HG03558 (cell line): ENCODE measurements at regions not wholly inside any gene's neighbourhood (a gene's known extent, or its start where the extent isn't known, plus 50 kb on each side); places are given as distances from the start of the nearest gene placed in this dataset.

Source experiments
- ATAC-seq: cut with Tn5 transposase; IDR thresholded peaks from one replicate; pipeline ENCODE4 v1.9.1; 2021; ENCODE audit warnings: moderate number of reproducible peaks; ENCODE audit not compliant: unreplicated experiment; ENCODE audit errors: extremely low read depth

DNA sequence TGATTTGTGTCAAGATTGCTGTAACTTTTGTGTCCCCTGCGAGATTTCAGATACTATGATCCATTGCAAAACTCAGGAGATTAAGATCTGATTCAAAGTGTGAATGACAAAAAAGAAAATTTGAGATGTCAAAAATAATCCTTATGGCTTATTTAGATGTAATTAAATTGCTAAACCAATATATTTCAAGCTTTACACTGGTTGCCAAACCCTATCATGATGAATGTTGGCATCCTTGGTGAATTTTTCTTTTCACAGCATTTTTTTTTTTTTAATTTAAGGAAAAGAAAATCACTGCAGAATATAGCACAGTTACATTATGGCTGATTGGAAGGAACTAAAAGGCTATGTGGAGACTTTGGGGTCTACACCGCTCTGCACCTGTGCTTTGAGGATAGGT is 133.5 kb upstream of the PITRM1 start:
- ATAC-seq = no peak

DNA sequence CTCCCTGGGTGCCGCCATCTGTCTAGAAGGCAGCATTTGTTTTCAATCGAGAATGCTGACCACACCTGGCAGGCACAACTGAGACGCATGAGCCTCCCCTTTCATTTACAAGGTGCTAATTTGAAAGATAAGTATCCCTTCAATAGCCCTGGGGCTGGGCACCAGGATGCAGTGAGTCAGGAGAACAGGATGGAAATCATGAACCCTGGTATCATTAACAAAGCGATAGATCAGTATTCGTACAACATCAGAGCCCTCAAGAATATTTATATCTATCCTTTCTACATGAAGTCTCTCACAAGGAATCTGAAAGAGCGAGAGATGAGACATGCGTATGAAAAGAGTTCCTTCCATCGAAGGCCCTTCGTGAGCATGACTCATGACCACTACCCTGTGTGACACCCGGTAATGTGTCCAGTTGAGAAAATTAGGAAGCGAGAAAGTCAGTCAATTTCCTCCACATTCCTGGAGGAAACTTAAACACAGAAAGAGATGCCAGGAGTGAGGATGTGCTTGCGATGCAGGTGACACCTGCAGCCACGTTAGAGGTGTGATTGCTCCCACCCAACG is 123.1 kb upstream of the PITRM1 start:
- ATAC-seq = no peak

GRCh38 chr10:3294919-3295581 is 122.5 kb upstream of the PITRM1 start:
- no peak for ATAC-seq

- no peak for ATAC-seq
These were observed 121.2 kb upstream of the PITRM1 start for GRCh38 chr10:3293581-3294431.

GRCh38 chr10:3292636-3293035 is 120.1 kb upstream of the PITRM1 start:
- ATAC-seq = no peak

GRCh38 chr10:3290550-3290949 is 118.0 kb upstream of the PITRM1 start:
- no peak for ATAC-seq

DNA sequence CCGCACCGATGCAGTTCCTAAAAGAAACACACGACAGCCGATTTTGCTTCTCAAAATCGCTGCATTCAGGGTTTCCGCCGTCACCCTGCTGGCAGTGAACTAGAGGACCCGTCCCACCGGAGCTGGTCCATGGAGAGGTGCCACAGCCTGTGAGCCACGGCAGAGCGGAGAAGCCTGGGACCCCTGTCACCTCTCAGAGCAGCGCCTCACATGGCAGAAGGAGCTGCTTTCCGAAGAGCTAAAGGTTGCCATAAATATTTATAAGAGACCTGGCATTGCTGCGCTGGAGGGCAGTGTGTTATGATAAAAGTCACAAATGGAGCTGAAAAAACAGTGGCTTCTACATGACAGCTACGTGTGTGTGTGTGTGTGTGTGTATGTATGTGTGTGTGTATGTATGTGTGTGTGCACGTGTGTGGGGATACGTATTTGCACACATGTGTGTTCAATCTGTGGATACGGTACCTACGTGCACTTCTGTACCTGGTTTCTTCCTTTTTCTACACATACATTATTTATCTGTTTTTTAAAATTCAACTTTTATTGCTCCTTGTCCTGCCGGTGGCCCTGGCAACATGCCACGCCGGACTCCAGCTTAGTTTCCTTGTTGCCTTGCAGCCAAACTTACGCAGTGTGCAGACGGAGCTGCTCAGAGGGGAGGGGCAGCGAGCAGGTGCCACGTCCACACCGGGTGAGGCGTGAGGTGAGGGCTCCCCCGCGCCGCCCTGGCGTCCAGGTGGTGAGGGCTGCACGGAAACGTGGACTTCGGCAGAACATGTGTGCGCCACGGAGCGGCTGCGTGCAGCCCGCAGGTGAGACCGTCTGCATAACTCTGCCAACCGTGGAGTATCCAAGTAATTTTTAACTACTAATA is 115.2 kb upstream of the PITRM1 start:
- no peak for ATAC-seq

GRCh38 chr10:3282674-3283017 is 110.1 kb upstream of the PITRM1 start:
- no peak for ATAC-seq

DNA sequence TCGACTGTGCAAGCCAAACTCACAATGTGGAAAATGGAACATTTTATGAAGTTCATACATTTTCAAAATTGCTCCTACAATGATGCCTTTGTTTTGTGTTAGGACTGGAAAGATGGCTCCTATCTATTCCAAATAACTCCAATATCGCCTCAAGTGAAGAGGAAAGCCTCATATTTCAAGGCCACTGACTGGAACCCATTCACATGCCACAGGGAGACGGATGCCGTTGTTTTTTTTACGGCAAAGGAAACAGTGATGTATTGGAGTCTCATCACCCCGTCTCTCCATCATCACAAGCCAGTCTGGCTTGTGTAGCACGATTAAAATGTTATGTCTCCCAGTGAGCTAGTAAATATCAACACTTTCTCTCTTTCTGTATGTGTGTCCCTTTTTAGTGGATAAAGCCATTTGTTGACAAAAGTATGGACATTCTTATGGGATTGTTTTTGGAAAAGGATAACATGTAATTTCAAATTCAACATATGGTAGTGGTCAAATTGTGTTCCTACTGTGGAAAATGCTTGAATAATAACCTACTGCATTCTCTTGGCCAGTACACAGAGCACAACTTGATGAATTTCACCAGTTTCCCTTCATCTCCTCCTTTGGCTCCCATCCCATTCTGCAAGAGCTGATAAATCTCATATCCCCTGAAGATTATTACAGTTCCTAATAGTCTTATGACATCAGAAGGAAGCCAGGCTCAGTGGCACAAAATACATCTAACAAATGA is 109.5 kb upstream of the PITRM1 start:
- no peak for ATAC-seq

DNA sequence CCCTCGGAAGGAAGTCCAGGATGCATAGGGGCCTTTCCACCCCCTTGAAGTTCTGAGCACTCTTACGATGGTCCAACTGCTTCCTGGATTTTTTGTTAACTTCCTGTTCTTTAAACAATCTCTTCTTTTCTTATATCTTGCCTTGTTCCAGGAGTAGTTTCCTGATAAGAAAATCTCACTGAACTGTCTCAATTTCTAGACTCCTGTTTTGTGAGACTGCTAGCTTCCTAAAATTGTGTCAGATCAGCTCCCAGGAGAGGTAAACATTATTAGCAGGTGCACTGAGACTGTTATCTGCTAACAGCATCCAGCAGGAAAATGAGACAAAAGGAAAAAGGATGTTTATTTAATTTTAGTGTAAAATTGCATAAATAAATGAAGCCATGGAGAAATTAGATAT is 106.2 kb upstream of the PITRM1 start:
- no peak for ATAC-seq

- no peak for ATAC-seq
These were observed 105.0 kb upstream of the PITRM1 start for GRCh38 chr10:3277566-3277965.

DNA sequence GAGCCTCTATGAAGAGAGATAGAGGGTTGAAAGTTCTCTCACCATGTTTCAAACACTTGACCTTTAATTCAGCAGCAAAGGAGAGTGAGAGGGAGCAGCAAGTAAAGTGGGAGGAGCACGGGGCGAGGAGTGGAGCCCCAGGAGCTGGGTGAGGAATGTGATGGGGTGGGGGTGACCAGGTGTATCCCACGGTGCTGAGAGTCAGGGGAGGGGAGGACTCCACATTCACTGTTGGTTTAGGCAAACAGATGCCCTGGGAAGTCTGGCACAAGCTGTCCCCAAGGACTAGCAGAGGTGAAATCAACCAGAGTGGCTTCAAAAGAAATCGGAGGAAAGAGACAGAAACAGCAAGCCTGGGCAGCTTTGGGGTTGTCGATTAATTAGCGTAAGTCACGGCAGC is 101.8 kb upstream of the PITRM1 start:
- ATAC-seq = no peak

- ATAC-seq = no peak
These were observed 101.4 kb upstream of the PITRM1 start for GRCh38 chr10:3273966-3274365.

- no peak for ATAC-seq
These were observed 99.7 kb upstream of the PITRM1 start for GRCh38 chr10:3272300-3272699.

- no peak for ATAC-seq
These were observed 99.0 kb upstream of the PITRM1 start for GRCh38 chr10:3271354-3272115.

DNA sequence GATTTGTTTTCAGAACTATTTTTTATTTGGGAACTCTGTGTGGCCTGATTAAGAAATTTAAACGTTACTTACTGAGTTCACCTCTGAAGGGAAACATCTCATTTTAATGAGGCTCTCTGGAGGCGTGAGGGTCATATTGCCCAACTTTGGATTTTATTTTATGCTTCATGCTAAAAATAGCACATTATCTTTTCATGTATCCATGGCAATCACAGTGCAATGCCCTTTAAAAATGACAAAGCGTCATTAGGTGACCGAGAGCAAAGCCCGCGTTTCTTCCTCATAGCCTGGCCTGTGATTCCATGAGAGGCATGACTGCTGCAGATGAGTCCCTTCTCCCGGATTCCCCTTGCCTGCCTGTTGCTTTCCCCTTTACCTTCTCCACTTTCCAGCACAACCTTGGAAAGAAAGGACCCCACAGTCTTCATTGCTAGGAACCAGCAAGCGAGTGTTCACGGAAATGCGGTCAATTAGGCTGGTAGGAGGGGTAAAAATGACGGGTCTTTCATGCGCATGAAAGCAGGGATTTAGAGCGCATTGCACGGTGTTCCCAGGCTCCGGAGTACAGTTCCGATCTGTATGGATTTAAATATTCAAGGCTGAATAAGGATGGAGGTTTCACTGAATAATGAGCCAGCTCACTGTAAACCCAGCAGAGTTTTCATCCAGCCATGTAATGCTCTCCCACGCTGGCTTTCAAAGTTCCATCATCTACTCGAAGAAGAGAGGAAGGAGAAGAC is 98.2 kb upstream of the PITRM1 start:
- ATAC-seq = no peak

DNA sequence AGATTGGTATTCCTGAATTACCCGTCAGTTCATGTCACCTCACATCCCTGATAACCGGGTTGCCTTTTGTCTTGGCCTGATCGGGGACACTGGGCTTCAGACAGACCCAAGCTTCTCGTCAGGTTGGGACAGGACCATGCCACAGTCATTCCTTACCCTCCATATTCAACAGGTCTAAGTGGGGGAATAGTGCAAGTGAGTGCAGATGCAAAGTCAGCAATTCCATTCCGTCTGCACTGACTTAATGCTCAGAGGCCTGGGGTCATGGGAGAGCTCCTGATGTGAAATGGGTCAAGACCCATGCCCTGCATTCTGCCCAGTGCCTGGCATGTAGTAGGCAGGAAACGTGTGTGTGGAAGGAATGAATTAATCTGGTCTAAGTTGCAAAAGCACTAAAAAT is 95.4 kb upstream of the PITRM1 start:
- ATAC-seq = no peak

DNA sequence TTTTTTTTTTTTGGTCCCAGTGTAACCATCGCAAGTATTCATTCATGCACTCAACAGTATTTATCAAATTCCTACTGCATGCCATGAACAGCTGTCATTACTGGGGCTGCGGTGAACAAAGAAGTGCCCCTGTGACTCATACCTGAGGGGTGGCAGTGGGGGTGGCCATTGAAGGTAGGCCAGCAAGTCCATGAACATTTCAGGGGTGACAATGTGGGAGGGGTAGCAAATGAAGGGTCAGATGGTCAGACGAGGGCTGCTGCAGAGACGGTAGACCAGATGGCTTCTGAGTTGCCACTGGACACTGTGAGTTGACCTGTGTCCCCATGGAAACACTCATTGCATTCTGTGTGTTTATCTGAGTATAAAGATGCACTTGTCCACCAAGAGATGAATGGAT is 92.5 kb upstream of the PITRM1 start:
- no peak for ATAC-seq
